ENCODE measurements at regions not wholly inside any gene's neighbourhood (a gene's known extent, or its start where the extent isn't known, plus 50 kb on each side); places are given as distances from the start of the nearest gene placed in this dataset.

GRCh38 chr7:131148258-131148657 is 179.4 kb upstream of the MKLN1 start:
- Histone ChIP-seq H4K20me1 (ENCODE audit: control insufficient read depth, extremely low read depth, insufficient read depth, low read length) (no peaks in the 10 kb centered on the region), H3K79me2 (ENCODE audit: control insufficient read depth, insufficient read depth, low read length) (no peaks in the 10 kb centered on the region), H3K4me3 (replicated peaks in 1 of 4; ENCODE audit: control extremely low read depth in 1 of 4, insufficient read depth in 1 of 4, low read depth in 3 of 4, low read length in 4 of 4) (no peak overlapping the region), H2AFZ (ENCODE audit: low read length) (no peak overlapping the region), H3K9ac (ENCODE audit: insufficient read depth, low read length) (no peak overlapping the region), H3K4me1 (ENCODE audit: control insufficient read depth, extremely low read depth, insufficient read depth, low read length) (no peaks in the 10 kb centered on the region), H3K9me3 (ENCODE audit: control insufficient read depth, insufficient read depth, low read depth, low read length) (no peaks in the 10 kb centered on the region), H3K27ac (ENCODE audit: insufficient read depth, low read length) (no peak overlapping the region), H3K4me2 (ENCODE audit: extremely low read depth, insufficient read depth, low read length) (no peak overlapping the region), H3K36me3 (ENCODE audit: control insufficient read depth, insufficient read depth, low read length) (no peaks in the 10 kb centered on the region), H3K27me3 (ENCODE audit: control insufficient read depth, insufficient read depth, low read length) (no peaks in the 10 kb centered on the region)
- no peak for TF ChIP-seq EZH2 (IDR thresholded peaks at IDR 0.05; ENCODE audit: low read length, missing control alignments)
- TF ChIP-seq, protein P1, sequence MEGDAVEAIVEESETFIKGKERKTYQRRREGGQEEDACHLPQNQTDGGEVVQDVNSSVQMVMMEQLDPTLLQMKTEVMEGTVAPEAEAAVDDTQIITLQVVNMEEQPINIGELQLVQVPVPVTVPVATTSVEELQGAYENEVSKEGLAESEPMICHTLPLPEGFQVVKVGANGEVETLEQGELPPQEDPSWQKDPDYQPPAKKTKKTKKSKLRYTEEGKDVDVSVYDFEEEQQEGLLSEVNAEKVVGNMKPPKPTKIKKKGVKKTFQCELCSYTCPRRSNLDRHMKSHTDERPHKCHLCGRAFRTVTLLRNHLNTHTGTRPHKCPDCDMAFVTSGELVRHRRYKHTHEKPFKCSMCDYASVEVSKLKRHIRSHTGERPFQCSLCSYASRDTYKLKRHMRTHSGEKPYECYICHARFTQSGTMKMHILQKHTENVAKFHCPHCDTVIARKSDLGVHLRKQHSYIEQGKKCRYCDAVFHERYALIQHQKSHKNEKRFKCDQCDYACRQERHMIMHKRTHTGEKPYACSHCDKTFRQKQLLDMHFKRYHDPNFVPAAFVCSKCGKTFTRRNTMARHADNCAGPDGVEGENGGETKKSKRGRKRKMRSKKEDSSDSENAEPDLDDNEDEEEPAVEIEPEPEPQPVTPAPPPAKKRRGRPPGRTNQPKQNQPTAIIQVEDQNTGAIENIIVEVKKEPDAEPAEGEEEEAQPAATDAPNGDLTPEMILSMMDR (conservative IDR thresholded peaks at IDR 0.05 in 1 of 2, IDR thresholded peaks at IDR 0.05 in 1 of 2; ENCODE audit: low read depth in 1 of 2, low read length in 2 of 2), result no peak
- no peak for DNase-seq (ENCODE audit: low read depth in 2 of 2)

- Histone ChIP-seq H2AFZ (ENCODE audit: low read length) (no peak overlapping the region), H3K9ac (ENCODE audit: insufficient read depth, low read length) (no peak overlapping the region), H3K79me2 (ENCODE audit: control insufficient read depth, insufficient read depth, low read length) (no peaks in the 10 kb centered on the region), H4K20me1 (ENCODE audit: control insufficient read depth, extremely low read depth, insufficient read depth, low read length) (no peaks in the 10 kb centered on the region), H3K4me1 (ENCODE audit: control insufficient read depth, extremely low read depth, insufficient read depth, low read length) (no peaks in the 10 kb centered on the region), H3K9me3 (ENCODE audit: control insufficient read depth, insufficient read depth, low read depth, low read length) (no peaks in the 10 kb centered on the region), H3K27ac (ENCODE audit: insufficient read depth, low read length) (no peak overlapping the region), H3K4me3 (replicated peaks in 1 of 4; ENCODE audit: control extremely low read depth in 1 of 4, insufficient read depth in 1 of 4, low read depth in 3 of 4, low read length in 4 of 4) (no peak overlapping the region), H3K4me2 (ENCODE audit: extremely low read depth, insufficient read depth, low read length) (no peak overlapping the region), H3K27me3 (ENCODE audit: control insufficient read depth, insufficient read depth, low read length) (no peaks in the 10 kb centered on the region), H3K36me3 (ENCODE audit: control insufficient read depth, insufficient read depth, low read length) (no peaks in the 10 kb centered on the region)
- DNase-seq (ENCODE audit: low read depth in 2 of 2), result no peak
- TF ChIP-seq EZH2 (IDR thresholded peaks at IDR 0.05; ENCODE audit: low read length, missing control alignments), result no peak
- TF ChIP-seq, protein P1 (conservative IDR thresholded peaks at IDR 0.05 in 1 of 2, IDR thresholded peaks at IDR 0.05 in 1 of 2; ENCODE audit: low read depth in 1 of 2, low read length in 2 of 2), result no peak
Observed at GRCh38 chr7:131148708-131149428, 178.8 kb upstream of the MKLN1 start.

GRCh38 chr7:131149429-131149773 is 178.3 kb upstream of the MKLN1 start:
- no peaks in the 10 kb centered on the region for H3K27me3 ChIP-seq (ENCODE audit: control insufficient read depth, insufficient read depth, low read length)

More at GRCh38 chr7:131149429-131149773, 178.3 kb upstream of the MKLN1 start:
- Histone ChIP-seq H3K9ac (ENCODE audit: insufficient read depth, low read length) (no peak overlapping the region), H3K4me3 (replicated peaks in 1 of 4; ENCODE audit: control extremely low read depth in 1 of 4, insufficient read depth in 1 of 4, low read depth in 3 of 4, low read length in 4 of 4) (no peak overlapping the region), H3K4me1 (ENCODE audit: control insufficient read depth, extremely low read depth, insufficient read depth, low read length) (no peaks in the 10 kb centered on the region), H4K20me1 (ENCODE audit: control insufficient read depth, extremely low read depth, insufficient read depth, low read length) (no peaks in the 10 kb centered on the region), H3K36me3 (ENCODE audit: control insufficient read depth, insufficient read depth, low read length) (no peaks in the 10 kb centered on the region), H2AFZ (ENCODE audit: low read length) (no peak overlapping the region), H3K4me2 (ENCODE audit: extremely low read depth, insufficient read depth, low read length) (no peak overlapping the region), H3K27ac (ENCODE audit: insufficient read depth, low read length) (no peak overlapping the region), H3K9me3 (ENCODE audit: control insufficient read depth, insufficient read depth, low read depth, low read length) (no peaks in the 10 kb centered on the region), H3K79me2 (ENCODE audit: control insufficient read depth, insufficient read depth, low read length) (no peaks in the 10 kb centered on the region)
- no peak for DNase-seq (ENCODE audit: low read depth in 2 of 2)
- TF ChIP-seq, protein P1 (conservative IDR thresholded peaks at IDR 0.05 in 1 of 2, IDR thresholded peaks at IDR 0.05 in 1 of 2; ENCODE audit: low read depth in 1 of 2, low read length in 2 of 2), result no peak
- no peak for TF ChIP-seq EZH2 (IDR thresholded peaks at IDR 0.05; ENCODE audit: low read length, missing control alignments)
